ENCODE measurements at regions not wholly inside any gene's neighbourhood (a gene's known extent, or its start where the extent isn't known, plus 50 kb on each side); places are given as distances from the start of the nearest gene placed in this dataset.
A peak's percentile ranks its signal among the peaks of the same experiment; 100 is the strongest.

DNA sequence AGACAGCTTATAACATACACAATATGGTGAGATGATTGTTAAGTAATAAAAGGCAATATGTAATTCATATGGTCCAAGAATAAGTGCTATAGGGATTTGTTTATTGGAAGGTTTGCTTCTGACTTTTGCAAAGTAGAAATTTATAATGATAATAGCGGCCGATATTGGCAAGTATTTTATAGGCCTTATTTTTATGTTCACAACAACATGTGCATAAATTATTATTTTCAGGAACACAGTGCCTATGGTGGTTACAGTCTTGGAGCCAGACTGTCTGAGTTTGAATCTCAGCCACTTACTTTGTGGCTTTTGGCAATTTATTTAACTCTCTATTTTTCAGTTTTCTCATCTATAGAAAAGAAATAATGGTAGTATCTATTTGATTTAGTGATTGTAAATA lies 607.5 kb downstream of the USP25 start:
- Histone ChIP-seq H3K9me3 (ENCODE audit: control insufficient read depth in 2 of 2, insufficient read depth in 1 of 2, low read length in 1 of 2) (no peaks in the 10 kb centered on the region), H3K36me3 (ENCODE audit: control insufficient read depth in 2 of 2, insufficient read depth in 2 of 2, low read length in 1 of 2) (no peaks in the 10 kb centered on the region), H3K4me1 (ENCODE audit: control insufficient read depth in 2 of 2, insufficient read depth in 2 of 2, low read length in 2 of 2) (no peaks in the 10 kb centered on the region), H3K4me3 (ENCODE audit: low read length in 2 of 2) (no peak overlapping the region), H3K27me3 (ENCODE audit: control insufficient read depth in 2 of 2, insufficient read depth in 1 of 2, low read length in 1 of 2) (no peaks in the 10 kb centered on the region), H3K27ac (ENCODE audit: low read depth in 1 of 2, low read length in 1 of 2) (no peak overlapping the region)
- no peak for DNase-seq (ENCODE audit: low read depth in 6 of 9, low spot score in 9 of 9)
- WGBS = 97% methylated on average over 2 of the region's 2 CpGs

DNA sequence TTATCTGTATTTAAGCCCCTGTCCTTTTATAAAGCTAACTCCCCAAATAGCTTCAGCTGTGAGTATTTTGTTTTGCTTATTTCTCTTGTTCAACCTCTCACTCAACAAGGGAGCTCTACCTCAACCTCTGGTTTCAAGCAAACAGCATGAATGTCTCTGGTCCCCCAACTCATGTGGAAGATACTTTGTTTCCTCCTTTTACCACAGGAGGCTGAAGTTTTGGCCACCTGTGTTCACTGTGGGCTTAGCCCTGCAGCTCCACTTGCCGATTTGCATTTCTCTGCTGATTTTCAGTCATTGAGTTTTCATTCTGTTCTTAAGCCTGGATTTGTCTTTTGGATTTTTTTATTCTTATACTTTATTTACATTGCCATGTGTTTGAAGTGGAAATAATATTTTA lies 613.1 kb downstream of the USP25 start:
- Histone ChIP-seq H3K9me3 (ENCODE audit: control insufficient read depth in 2 of 2, insufficient read depth in 1 of 2, low read length in 1 of 2) (no peaks in the 10 kb centered on the region), H3K4me1 (ENCODE audit: control insufficient read depth in 2 of 2, insufficient read depth in 2 of 2, low read length in 2 of 2) (no peaks in the 10 kb centered on the region), H3K4me3 (ENCODE audit: low read length in 2 of 2) (no peak overlapping the region), H3K27ac (ENCODE audit: low read depth in 1 of 2, low read length in 1 of 2) (no peak overlapping the region), H3K27me3 (ENCODE audit: control insufficient read depth in 2 of 2, insufficient read depth in 1 of 2, low read length in 1 of 2) (no peaks in the 10 kb centered on the region), H3K36me3 (ENCODE audit: control insufficient read depth in 2 of 2, insufficient read depth in 2 of 2, low read length in 1 of 2) (no peaks in the 10 kb centered on the region)
- no peak for DNase-seq (ENCODE audit: low read depth in 6 of 9, low spot score in 9 of 9)
- 69% methylated on average over 1 of the region's 1 CpG for WGBS

DNA sequence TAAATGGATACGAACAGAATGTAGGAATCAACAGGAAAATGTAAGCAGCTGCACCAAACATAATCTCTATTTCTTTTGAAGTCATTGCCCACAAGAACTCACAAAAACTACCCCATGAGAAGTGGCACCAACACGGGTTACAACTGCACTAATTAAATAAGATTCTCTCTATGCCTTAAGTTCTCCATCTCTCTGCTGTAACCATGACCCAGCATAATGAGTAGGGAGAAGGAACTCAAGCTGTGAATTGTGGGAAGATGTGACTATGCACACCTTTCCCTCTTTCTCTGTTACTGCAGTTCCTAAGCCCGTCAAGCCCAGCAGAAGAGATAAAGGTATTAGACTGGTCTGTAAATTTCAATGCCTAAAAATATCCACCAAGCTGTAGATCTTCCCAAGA lies 614.0 kb downstream of the USP25 start:
- WGBS = 92% methylated on average over 3 of the region's 3 CpGs
- no peaks in the 10 kb centered on the region for H3K9me3 ChIP-seq (ENCODE audit: control insufficient read depth in 2 of 2, insufficient read depth in 1 of 2, low read length in 1 of 2)
- DNase-seq (ENCODE audit: low read depth in 6 of 9, low spot score in 9 of 9) = no peak
- no peaks in the 10 kb centered on the region for H3K27me3 ChIP-seq (ENCODE audit: control insufficient read depth in 2 of 2, insufficient read depth in 1 of 2, low read length in 1 of 2)
- H3K36me3 ChIP-seq (ENCODE audit: control insufficient read depth in 2 of 2, insufficient read depth in 2 of 2, low read length in 1 of 2) = no peaks in the 10 kb centered on the region
- H3K4me3 ChIP-seq (ENCODE audit: low read length in 2 of 2) = no peak overlapping the region
- no peak overlapping the region for H3K27ac ChIP-seq (ENCODE audit: low read depth in 1 of 2, low read length in 1 of 2)
- H3K4me1 ChIP-seq (ENCODE audit: control insufficient read depth in 2 of 2, insufficient read depth in 2 of 2, low read length in 2 of 2) = no peaks in the 10 kb centered on the region

DNA sequence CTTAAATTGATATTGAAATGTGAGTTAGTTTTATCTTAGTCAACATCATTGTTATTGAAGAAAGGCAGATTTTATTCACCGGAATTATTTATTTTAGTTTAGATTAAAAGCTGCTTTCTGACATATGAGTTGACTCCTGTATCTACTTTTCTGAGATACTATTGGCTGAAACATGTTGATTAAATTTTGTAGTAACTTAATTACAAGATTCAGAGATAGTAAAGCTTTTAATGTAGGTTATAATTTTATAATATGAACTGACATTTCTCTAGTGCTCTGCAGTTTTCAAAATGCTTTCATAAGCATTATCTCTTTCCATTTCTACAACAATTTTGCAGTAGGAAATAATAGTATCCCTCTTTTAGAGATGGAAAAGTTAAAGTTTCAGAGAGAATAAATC lies 616.0 kb downstream of the USP25 start:
- Histone ChIP-seq H3K27ac (ENCODE audit: low read depth in 1 of 2, low read length in 1 of 2) (no peak overlapping the region), H3K27me3 (ENCODE audit: control insufficient read depth in 2 of 2, insufficient read depth in 1 of 2, low read length in 1 of 2) (no peaks in the 10 kb centered on the region), H3K9me3 (ENCODE audit: control insufficient read depth in 2 of 2, insufficient read depth in 1 of 2, low read length in 1 of 2) (no peaks in the 10 kb centered on the region), H3K4me1 (ENCODE audit: control insufficient read depth in 2 of 2, insufficient read depth in 2 of 2, low read length in 2 of 2) (no peaks in the 10 kb centered on the region), H3K4me3 (ENCODE audit: low read length in 2 of 2) (no peak overlapping the region), H3K36me3 (ENCODE audit: control insufficient read depth in 2 of 2, insufficient read depth in 2 of 2, low read length in 1 of 2) (no peaks in the 10 kb centered on the region)
- no peak for DNase-seq (ENCODE audit: low read depth in 6 of 9, low spot score in 9 of 9)
- WGBS = 97% methylated on average over 1 of the region's 1 CpG

DNA sequence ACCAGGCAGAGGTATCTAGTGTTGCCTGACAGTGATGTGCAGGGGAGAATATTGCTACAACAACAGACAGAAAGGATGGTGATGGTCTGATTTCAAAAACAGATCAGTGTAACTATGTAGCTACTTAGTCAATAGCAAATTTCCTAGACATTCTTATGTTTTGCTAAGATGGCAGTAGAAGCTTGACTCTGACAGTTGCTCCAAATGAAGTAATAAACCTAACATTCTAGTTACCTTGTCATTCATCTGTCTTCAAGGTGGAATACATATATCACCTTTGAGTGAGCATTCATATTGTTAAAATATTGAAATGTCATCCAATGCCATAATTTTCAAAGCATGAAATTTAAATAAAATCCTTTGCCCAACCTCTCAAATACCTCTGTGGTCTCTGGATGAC lies 617.4 kb downstream of the USP25 start:
- Histone ChIP-seq H3K27me3 (ENCODE audit: control insufficient read depth in 2 of 2, insufficient read depth in 1 of 2, low read length in 1 of 2) (no peaks in the 10 kb centered on the region), H3K4me3 (ENCODE audit: low read length in 2 of 2) (no peak overlapping the region), H3K36me3 (ENCODE audit: control insufficient read depth in 2 of 2, insufficient read depth in 2 of 2, low read length in 1 of 2) (no peaks in the 10 kb centered on the region), H3K27ac (ENCODE audit: low read depth in 1 of 2, low read length in 1 of 2) (no peak overlapping the region), H3K9me3 (ENCODE audit: control insufficient read depth in 2 of 2, insufficient read depth in 1 of 2, low read length in 1 of 2) (no peaks in the 10 kb centered on the region), H3K4me1 (ENCODE audit: control insufficient read depth in 2 of 2, insufficient read depth in 2 of 2, low read length in 2 of 2) (no peaks in the 10 kb centered on the region)
- DNase-seq (ENCODE audit: low read depth in 6 of 9, low spot score in 9 of 9) = no peak

DNA sequence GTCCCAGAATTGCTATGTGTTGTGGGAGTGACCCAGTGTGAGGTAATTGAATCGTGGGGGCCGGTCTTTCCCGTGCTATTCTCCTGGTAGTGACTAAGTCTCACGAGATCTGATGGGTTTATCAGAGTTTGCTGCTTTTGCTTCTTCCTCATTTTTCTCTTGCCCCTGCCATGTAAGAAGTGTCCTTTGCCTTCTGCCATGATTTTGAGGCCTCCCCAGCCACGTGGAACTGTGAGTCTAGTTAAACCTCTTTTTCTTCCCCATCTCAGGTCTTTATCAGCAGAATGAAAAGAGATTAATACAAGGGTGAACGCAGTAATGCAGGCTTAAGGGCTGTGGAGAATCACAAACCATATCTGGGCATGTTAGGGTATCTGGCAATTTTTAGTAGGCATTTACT lies 624.0 kb downstream of the USP25 start:
- 95% methylated on average over 6 of the region's 6 CpGs for WGBS
- no peak overlapping the region for H3K27ac ChIP-seq (ENCODE audit: low read depth in 1 of 2, low read length in 1 of 2)
- no peak for DNase-seq (ENCODE audit: low read depth in 6 of 9, low spot score in 9 of 9)

DNA sequence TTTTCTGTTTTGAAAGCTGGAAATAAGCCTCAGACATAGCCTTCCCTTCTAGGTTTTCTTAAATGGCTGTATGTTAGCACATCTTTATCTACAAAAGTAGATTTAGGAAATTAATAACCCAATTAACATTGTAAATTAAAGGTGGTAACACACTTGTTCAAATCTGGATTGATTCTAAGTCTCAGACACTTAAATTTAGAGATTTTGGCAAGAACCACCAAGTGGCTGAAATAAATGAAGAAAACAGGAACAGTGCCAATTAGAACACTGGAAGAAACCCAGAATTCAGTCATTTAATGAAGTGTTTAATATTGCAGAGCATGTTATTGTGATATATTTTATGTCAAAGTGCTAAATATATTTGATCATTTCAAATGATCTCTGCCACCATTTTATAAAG lies 628.2 kb downstream of the USP25 start:
- DNase-seq (ENCODE audit: low read depth in 6 of 9, low spot score in 9 of 9) = no peak
- no peaks in the 10 kb centered on the region for H3K27me3 ChIP-seq (ENCODE audit: control insufficient read depth in 2 of 2, insufficient read depth in 1 of 2, low read length in 1 of 2)
- no peak overlapping the region for H3K27ac ChIP-seq (ENCODE audit: low read depth in 1 of 2, low read length in 1 of 2)
- no peaks in the 10 kb centered on the region for H3K4me1 ChIP-seq (ENCODE audit: control insufficient read depth in 2 of 2, insufficient read depth in 2 of 2, low read length in 2 of 2)
- H3K36me3 ChIP-seq (ENCODE audit: control insufficient read depth in 2 of 2, insufficient read depth in 2 of 2, low read length in 1 of 2) = no peaks in the 10 kb centered on the region
- H3K4me3 ChIP-seq (ENCODE audit: low read length in 2 of 2) = no peak overlapping the region
- no peaks in the 10 kb centered on the region for H3K9me3 ChIP-seq (ENCODE audit: control insufficient read depth in 2 of 2, insufficient read depth in 1 of 2, low read length in 1 of 2)

More for the DNA sequence above, 624.0 kb downstream of the USP25 start:
- H3K9me3 ChIP-seq (ENCODE audit: control insufficient read depth in 2 of 2, insufficient read depth in 1 of 2, low read length in 1 of 2) = no peaks in the 10 kb centered on the region
- H3K27me3 ChIP-seq (ENCODE audit: control insufficient read depth in 2 of 2, insufficient read depth in 1 of 2, low read length in 1 of 2) = no peaks in the 10 kb centered on the region
- H3K4me3 ChIP-seq (ENCODE audit: low read length in 2 of 2) = no peak overlapping the region
- no peaks in the 10 kb centered on the region for H3K4me1 ChIP-seq (ENCODE audit: control insufficient read depth in 2 of 2, insufficient read depth in 2 of 2, low read length in 2 of 2)
- H3K36me3 ChIP-seq (ENCODE audit: control insufficient read depth in 2 of 2, insufficient read depth in 2 of 2, low read length in 1 of 2) = no peaks in the 10 kb centered on the region

DNA sequence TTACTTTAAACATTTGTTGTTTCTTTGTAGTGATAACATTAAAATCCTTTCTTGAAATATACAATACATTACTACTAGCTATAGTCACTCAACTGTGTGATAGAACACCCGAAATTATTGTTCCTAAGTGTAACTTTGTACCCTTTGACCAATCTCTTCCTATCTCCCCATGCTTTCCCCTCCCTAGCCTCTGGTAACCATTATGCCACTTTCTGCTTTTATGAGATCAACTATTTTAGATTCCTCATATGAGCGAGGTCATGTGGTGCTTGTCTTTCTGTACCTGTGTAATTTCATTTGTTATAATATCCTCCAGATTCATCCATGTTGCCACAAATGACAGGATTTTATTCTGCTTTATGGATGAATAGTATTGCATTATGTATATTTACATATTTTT lies 629.0 kb downstream of the USP25 start:
- Histone ChIP-seq H3K4me1 (ENCODE audit: control insufficient read depth in 2 of 2, insufficient read depth in 2 of 2, low read length in 2 of 2) (no peaks in the 10 kb centered on the region), H3K27ac (ENCODE audit: low read depth in 1 of 2, low read length in 1 of 2) (no peak overlapping the region), H3K9me3 (ENCODE audit: control insufficient read depth in 2 of 2, insufficient read depth in 1 of 2, low read length in 1 of 2) (no peaks in the 10 kb centered on the region), H3K4me3 (ENCODE audit: low read length in 2 of 2) (no peak overlapping the region), H3K27me3 (ENCODE audit: control insufficient read depth in 2 of 2, insufficient read depth in 1 of 2, low read length in 1 of 2) (no peaks in the 10 kb centered on the region), H3K36me3 (ENCODE audit: control insufficient read depth in 2 of 2, insufficient read depth in 2 of 2, low read length in 1 of 2) (no peaks in the 10 kb centered on the region)
- DNase-seq (ENCODE audit: low read depth in 6 of 9, low spot score in 9 of 9) = peak in 1 of 9 donors; percentile 3
- WGBS = 97% methylated on average over 2 of the region's 2 CpGs

DNA sequence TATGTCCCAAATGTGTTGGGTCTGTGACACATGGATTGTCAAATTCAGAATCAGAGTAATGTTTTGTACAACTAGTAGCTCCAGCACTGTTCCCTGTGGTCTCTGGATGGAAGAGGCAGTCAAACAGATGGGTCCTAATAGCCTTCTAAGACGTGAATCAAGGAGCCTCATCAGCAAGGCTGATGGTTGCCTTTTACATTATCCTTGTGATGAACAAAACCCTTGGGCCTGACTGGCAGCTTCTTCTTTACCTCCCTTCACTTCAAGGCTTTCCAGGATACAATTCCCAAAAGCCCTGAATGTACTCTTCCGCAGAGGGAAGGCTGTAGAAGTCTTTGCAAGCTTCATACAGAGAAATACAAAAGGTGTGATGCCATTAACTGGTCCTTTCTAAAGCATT lies 633.3 kb downstream of the USP25 start:
- Histone ChIP-seq H3K4me3 (ENCODE audit: low read length in 2 of 2) (no peak overlapping the region), H3K4me1 (ENCODE audit: control insufficient read depth in 2 of 2, insufficient read depth in 2 of 2, low read length in 2 of 2) (no peaks in the 10 kb centered on the region), H3K36me3 (ENCODE audit: control insufficient read depth in 2 of 2, insufficient read depth in 2 of 2, low read length in 1 of 2) (no peaks in the 10 kb centered on the region), H3K27ac (ENCODE audit: low read depth in 1 of 2, low read length in 1 of 2) (no peak overlapping the region), H3K9me3 (ENCODE audit: control insufficient read depth in 2 of 2, insufficient read depth in 1 of 2, low read length in 1 of 2) (no peaks in the 10 kb centered on the region), H3K27me3 (ENCODE audit: control insufficient read depth in 2 of 2, insufficient read depth in 1 of 2, low read length in 1 of 2) (no peaks in the 10 kb centered on the region)
- WGBS = 97% methylated on average over 2 of the region's 2 CpGs
- DNase-seq (ENCODE audit: low read depth in 6 of 9, low spot score in 9 of 9) = no peak

DNA sequence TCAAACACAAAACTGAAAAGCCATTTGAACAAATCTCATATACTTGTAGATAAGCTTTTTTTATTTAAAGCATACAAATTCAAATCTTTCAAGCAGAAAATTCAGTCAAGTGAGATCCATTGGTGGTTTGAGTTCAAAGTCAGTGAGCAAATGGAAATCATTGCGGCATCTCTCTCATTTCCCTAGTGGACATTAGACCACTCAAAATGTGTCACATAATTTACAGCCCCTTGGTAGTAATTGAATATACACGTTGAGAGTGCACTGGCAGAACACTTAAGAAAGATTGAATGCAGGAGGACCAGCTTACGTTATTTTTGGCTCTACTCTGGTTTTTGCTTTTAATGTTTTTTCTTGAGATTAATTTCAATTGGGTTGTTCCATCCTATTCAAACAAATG lies 633.7 kb downstream of the USP25 start:
- Histone ChIP-seq H3K9me3 (ENCODE audit: control insufficient read depth in 2 of 2, insufficient read depth in 1 of 2, low read length in 1 of 2) (no peaks in the 10 kb centered on the region), H3K4me1 (ENCODE audit: control insufficient read depth in 2 of 2, insufficient read depth in 2 of 2, low read length in 2 of 2) (no peaks in the 10 kb centered on the region), H3K27me3 (ENCODE audit: control insufficient read depth in 2 of 2, insufficient read depth in 1 of 2, low read length in 1 of 2) (no peaks in the 10 kb centered on the region), H3K4me3 (ENCODE audit: low read length in 2 of 2) (no peak overlapping the region), H3K36me3 (ENCODE audit: control insufficient read depth in 2 of 2, insufficient read depth in 2 of 2, low read length in 1 of 2) (no peaks in the 10 kb centered on the region), H3K27ac (ENCODE audit: low read depth in 1 of 2, low read length in 1 of 2) (no peak overlapping the region)
- no peak for DNase-seq (ENCODE audit: low read depth in 6 of 9, low spot score in 9 of 9)
- 92% methylated on average over 3 of the region's 3 CpGs for WGBS
